GM12878 (cell line): ENCODE measurements at regions not wholly inside any gene's neighbourhood (a gene's known extent, or its start where the extent isn't known, plus 50 kb on each side); places are given as distances from the start of the nearest gene placed in this dataset.

ENCODE experiments used
- ATAC-seq: fragments of 200-7000 bp; cut with Tn5 transposase; 3 replicates; pipeline ENCODE4 v1.9.1; 2020; ENCODE audit warnings: mild to moderate bottlenecking, moderate library complexity
- BruUV-seq: library from RNA; stranded (reverse); fragments of 400-500 nt; replicated peaks from 2 replicates; lab custom pipeline; 2021; lab: Mats Ljungman, UMichigan
- CTCF ChIA-PET: fragments of 300-600 bp; sonication (Branson Sonifier 250); formaldehyde crosslinking; extraction: SDS; loops from one replicate; lab custom pipeline; 2021; ENCODE audit warnings: inconsistent platforms; lab: Yijun Ruan, JAX
- POLR2A ChIA-PET: fragments of 350-600 bp; formaldehyde crosslinking; extraction: SDS; loops from one replicate; lab custom pipeline; 2021; ENCODE audit warnings: inconsistent platforms; lab: Charles Lee
- RAD21 ChIA-PET: fragments of 300-600 bp; sonication (Branson Sonifier 250); formaldehyde crosslinking; loops from one replicate; lab custom pipeline; 2023; ENCODE audit warnings: antibody characterized with exemption; ENCODE audit not compliant: unreplicated experiment; lab: Charles Lee
- SMC1A ChIA-PET: fragments of 300-600 bp; sonication (Branson Sonifier 250); formaldehyde crosslinking; loops from one replicate; lab custom pipeline; 2023; ENCODE audit not compliant: unreplicated experiment, uncharacterized antibody; lab: Charles Lee
- DNase-seq: peaks from one replicate; pipeline ENCODE4 v3.0.0-alpha.2; 2011; ENCODE audit warnings: low read depth, low spot score
- FAIRE-seq: peaks from 3 replicates; lab custom pipeline; 2011; peaks lifted over from hg19 to GRCh38; lab: Jason Lieb, UNC
- H2AFZ ChIP-seq: 2 replicates; pipeline ENCODE4 v1.6.0; 2011; ENCODE audit warnings: low read depth, low read length, control low read depth; ENCODE audit not compliant: control insufficient read depth
- H3K27ac ChIP-seq: 2 replicates; pipeline ENCODE4 v1.5.1; 2011; ENCODE audit warnings: control low read depth; ENCODE audit not compliant: control insufficient read depth, insufficient read depth
- H3K27me3 ChIP-seq, 2 experiments: replicated peaks in 1 of 2; 2 replicates each; pipeline versions ENCODE4 v1.6.0 to v1.6.1; 2011; ENCODE audit warnings: low read length in 1 of 2; ENCODE audit not compliant: control insufficient read depth in 2 of 2, insufficient read depth in 2 of 2
- H3K36me3 ChIP-seq, 2 experiments: 2 replicates each; pipeline ENCODE4 v1.5.1; 2011; ENCODE audit warnings: low read length in 1 of 2; ENCODE audit not compliant: control insufficient read depth in 2 of 2, insufficient read depth in 2 of 2
- H3K4me1 ChIP-seq: 2 replicates; pipeline ENCODE4 v1.6.1; 2011; ENCODE audit warnings: mild to moderate bottlenecking, low read length, moderate library complexity, mixed read lengths; ENCODE audit not compliant: control insufficient read depth, insufficient read depth
- H3K4me2 ChIP-seq: 2 replicates; pipeline ENCODE4 v1.6.0; 2011; ENCODE audit warnings: control low read depth; ENCODE audit not compliant: control insufficient read depth, insufficient read depth
- H3K4me3 ChIP-seq: fragments of 200-600 bp; sonication (generic); 2 replicates; pipeline ENCODE4 v1.5.1; 2016
- H3K79me2 ChIP-seq: 2 replicates; pipeline ENCODE4 v1.6.0; 2011; ENCODE audit warnings: low read length; ENCODE audit not compliant: control insufficient read depth, insufficient read depth
- H3K9ac ChIP-seq: 2 replicates; pipeline ENCODE4 v1.8.0; 2011; ENCODE audit warnings: low read length, control low read depth, mixed read lengths; ENCODE audit not compliant: control insufficient read depth, insufficient read depth
- H3K9me3 ChIP-seq: replicated peaks from 3 replicates; pipeline ENCODE4 v1.5.1; 2011; ENCODE audit warnings: mild to moderate bottlenecking, low read length; ENCODE audit not compliant: control insufficient read depth, insufficient read depth
- H4K20me1 ChIP-seq: 2 replicates; pipeline ENCODE4 v1.6.0; 2011; ENCODE audit not compliant: control insufficient read depth, insufficient read depth
- ASH2L ChIP-seq: fragments of 300-600, 200-600 bp; sonication (generic); IDR thresholded peaks from 2 replicates; pipeline ENCODE4 v1.6.1; 2017; ENCODE audit warnings: low read depth, mild to moderate bottlenecking, borderline replicate concordance
- CBX5 ChIP-seq: sonication (generic); IDR thresholded peaks from 2 replicates; pipeline ENCODE4 v1.6.1; 2016; ENCODE audit warnings: low read depth, moderate library complexity, mild to moderate bottlenecking, inconsistent platforms
- JUNB ChIP-seq: IDR thresholded peaks from 2 replicates; pipeline ENCODE4 v1.6.1; 2016; ENCODE audit warnings: antibody characterized with exemption, mild to moderate bottlenecking
- NR2C2 ChIP-seq: IDR thresholded peaks from 2 replicates; pipeline ENCODE4 v1.6.1; 2011; ENCODE audit warnings: borderline replicate concordance, low read depth; ENCODE audit not compliant: control insufficient read depth, insufficient read length
- RB1 ChIP-seq: fragments of 450-650 bp; formaldehyde crosslinking; IDR thresholded peaks from 2 replicates; pipeline ENCODE4 v1.6.1; 2017; ENCODE audit warnings: mild to moderate bottlenecking, borderline replicate concordance
- SIN3A ChIP-seq: IDR thresholded peaks from 2 replicates; pipeline ENCODE4 v1.6.1; 2012; ENCODE audit warnings: low read depth, low read length, improper control_type of control experiment
- SP1 ChIP-seq: IDR thresholded peaks from one replicate; pipeline ENCODE4 v1.6.1; 2011; ENCODE audit warnings: low read depth, low read length
- YBX1 ChIP-seq: fragments of 450-650 bp; IDR thresholded peaks from 2 replicates; pipeline ENCODE4 v1.6.1; 2016; ENCODE audit warnings: antibody characterized with exemption
- WGBS: methylation state at CpG from one replicate; pipeline ENCODE4 v1.1.6; 2016; ENCODE audit warnings: low lambda C conversion rate; ENCODE audit not compliant: insufficient replicate concordance, insufficient coverage; ENCODE audit errors: missing lambda C conversion rate; 5-methylcytosine and 5-hydroxymethylcytosine counted together
- in situ Hi-C: fragments of 300-500 bp; cut with MboI; formaldehyde crosslinking; loops from 9 replicates; pipeline ENCODE4 v1.14.3; 2018; ENCODE audit warnings: mixed read lengths
- intact Hi-C: fragments of 100-400 bp; cut with micrococcal nuclease; formaldehyde crosslinking; loops from one replicate; pipeline ENCODE4 v1.14.2; 2022; ENCODE audit not compliant: unreplicated experiment
- TF ChIP-seq, protein P1 (sequence below): fragments of 450-650 bp; formaldehyde crosslinking; IDR thresholded peaks from 2 replicates; pipeline ENCODE4 v1.4.0; 2020; ENCODE audit warnings: mild to moderate bottlenecking, moderate library complexity
- TF ChIP-seq, protein P2 (sequence below): fragments of 450-650 bp; IDR thresholded peaks from 2 replicates; pipeline ENCODE4 v1.6.1; 2017; ENCODE audit warnings: antibody characterized with exemption, mild to moderate bottlenecking, moderate library complexity
- TF ChIP-seq, protein P3 (sequence below): fragments of 450-650 bp; IDR thresholded peaks from 2 replicates; pipeline ENCODE4 v1.6.1; 2016; ENCODE audit warnings: mild to moderate bottlenecking, moderate library complexity, borderline replicate concordance

DNA sequence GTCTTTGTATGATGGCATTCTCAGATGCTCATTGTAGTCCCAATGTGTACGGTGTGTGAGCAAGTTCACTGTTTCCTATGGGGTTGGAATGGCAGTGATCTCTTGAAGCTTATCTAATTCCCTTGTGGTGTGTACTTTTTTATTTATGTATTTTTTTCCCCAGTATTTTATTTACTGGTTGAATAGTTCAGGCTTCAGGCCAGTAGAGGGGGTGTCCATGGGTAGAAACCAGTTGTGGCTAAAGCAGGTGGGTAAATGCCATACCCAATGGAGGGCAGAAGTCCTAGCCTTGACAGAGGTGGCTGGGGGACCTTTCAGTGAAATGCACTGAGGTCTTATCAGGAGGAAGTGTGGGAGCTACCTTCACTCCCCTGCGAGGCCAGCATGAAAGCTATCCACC is 351.4 kb upstream of the CWC22 start:
- H3K79me2 ChIP-seq, result no peaks in the 10 kb centered on the region
- no peaks in the 10 kb centered on the region for H4K20me1 ChIP-seq
- no peak overlapping the region for H3K4me3 ChIP-seq
- no TSS peak for BruUV-seq
- no peaks in the 10 kb centered on the region for H3K9me3 ChIP-seq
- CTCF ChIA-PET, result interaction anchor here (1.4 to 1.8 kb wide), 2 partner anchors 58 to 235 kb away, joined by 4 read pairs; no protein-coding TSS in a partner anchor
- no peak for FAIRE-seq
- no peak for TF ChIP-seq ASH2L
- TF ChIP-seq, protein P1, sequence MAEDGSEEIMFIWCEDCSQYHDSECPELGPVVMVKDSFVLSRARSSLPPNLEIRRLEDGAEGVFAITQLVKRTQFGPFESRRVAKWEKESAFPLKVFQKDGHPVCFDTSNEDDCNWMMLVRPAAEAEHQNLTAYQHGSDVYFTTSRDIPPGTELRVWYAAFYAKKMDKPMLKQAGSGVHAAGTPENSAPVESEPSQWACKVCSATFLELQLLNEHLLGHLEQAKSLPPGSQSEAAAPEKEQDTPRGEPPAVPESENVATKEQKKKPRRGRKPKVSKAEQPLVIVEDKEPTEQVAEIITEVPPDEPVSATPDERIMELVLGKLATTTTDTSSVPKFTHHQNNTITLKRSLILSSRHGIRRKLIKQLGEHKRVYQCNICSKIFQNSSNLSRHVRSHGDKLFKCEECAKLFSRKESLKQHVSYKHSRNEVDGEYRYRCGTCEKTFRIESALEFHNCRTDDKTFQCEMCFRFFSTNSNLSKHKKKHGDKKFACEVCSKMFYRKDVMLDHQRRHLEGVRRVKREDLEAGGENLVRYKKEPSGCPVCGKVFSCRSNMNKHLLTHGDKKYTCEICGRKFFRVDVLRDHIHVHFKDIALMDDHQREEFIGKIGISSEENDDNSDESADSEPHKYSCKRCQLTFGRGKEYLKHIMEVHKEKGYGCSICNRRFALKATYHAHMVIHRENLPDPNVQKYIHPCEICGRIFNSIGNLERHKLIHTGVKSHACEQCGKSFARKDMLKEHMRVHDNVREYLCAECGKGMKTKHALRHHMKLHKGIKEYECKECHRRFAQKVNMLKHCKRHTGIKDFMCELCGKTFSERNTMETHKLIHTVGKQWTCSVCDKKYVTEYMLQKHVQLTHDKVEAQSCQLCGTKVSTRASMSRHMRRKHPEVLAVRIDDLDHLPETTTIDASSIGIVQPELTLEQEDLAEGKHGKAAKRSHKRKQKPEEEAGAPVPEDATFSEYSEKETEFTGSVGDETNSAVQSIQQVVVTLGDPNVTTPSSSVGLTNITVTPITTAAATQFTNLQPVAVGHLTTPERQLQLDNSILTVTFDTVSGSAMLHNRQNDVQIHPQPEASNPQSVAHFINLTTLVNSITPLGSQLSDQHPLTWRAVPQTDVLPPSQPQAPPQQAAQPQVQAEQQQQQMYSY (CRISPR knock-in tag), result no peak
- no peak for TF ChIP-seq JUNB
- no peak for TF ChIP-seq SP1
- TF ChIP-seq, protein P2, sequence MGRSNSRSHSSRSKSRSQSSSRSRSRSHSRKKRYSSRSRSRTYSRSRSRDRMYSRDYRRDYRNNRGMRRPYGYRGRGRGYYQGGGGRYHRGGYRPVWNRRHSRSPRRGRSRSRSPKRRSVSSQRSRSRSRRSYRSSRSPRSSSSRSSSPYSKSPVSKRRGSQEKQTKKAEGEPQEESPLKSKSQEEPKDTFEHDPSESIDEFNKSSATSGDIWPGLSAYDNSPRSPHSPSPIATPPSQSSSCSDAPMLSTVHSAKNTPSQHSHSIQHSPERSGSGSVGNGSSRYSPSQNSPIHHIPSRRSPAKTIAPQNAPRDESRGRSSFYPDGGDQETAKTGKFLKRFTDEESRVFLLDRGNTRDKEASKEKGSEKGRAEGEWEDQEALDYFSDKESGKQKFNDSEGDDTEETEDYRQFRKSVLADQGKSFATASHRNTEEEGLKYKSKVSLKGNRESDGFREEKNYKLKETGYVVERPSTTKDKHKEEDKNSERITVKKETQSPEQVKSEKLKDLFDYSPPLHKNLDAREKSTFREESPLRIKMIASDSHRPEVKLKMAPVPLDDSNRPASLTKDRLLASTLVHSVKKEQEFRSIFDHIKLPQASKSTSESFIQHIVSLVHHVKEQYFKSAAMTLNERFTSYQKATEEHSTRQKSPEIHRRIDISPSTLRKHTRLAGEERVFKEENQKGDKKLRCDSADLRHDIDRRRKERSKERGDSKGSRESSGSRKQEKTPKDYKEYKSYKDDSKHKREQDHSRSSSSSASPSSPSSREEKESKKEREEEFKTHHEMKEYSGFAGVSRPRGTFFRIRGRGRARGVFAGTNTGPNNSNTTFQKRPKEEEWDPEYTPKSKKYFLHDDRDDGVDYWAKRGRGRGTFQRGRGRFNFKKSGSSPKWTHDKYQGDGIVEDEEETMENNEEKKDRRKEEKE, result no peak
- no peak for TF ChIP-seq CBX5
- TF ChIP-seq RB1, result no peak
- TF ChIP-seq YBX1, result no peak
- no peak for TF ChIP-seq NR2C2
- TF ChIP-seq, protein P3, sequence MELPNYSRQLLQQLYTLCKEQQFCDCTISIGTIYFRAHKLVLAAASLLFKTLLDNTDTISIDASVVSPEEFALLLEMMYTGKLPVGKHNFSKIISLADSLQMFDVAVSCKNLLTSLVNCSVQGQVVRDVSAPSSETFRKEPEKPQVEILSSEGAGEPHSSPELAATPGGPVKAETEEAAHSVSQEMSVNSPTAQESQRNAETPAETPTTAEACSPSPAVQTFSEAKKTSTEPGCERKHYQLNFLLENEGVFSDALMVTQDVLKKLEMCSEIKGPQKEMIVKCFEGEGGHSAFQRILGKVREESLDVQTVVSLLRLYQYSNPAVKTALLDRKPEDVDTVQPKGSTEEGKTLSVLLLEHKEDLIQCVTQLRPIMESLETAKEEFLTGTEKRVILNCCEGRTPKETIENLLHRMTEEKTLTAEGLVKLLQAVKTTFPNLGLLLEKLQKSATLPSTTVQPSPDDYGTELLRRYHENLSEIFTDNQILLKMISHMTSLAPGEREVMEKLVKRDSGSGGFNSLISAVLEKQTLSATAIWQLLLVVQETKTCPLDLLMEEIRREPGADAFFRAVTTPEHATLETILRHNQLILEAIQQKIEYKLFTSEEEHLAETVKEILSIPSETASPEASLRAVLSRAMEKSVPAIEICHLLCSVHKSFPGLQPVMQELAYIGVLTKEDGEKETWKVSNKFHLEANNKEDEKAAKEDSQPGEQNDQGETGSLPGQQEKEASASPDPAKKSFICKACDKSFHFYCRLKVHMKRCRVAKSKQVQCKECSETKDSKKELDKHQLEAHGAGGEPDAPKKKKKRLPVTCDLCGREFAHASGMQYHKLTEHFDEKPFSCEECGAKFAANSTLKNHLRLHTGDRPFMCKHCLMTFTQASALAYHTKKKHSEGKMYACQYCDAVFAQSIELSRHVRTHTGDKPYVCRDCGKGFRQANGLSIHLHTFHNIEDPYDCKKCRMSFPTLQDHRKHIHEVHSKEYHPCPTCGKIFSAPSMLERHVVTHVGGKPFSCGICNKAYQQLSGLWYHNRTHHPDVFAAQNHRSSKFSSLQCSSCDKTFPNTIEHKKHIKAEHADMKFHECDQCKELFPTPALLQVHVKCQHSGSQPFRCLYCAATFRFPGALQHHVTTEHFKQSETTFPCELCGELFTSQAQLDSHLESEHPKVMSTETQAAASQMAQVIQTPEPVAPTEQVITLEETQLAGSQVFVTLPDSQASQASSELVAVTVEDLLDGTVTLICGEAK, result no peak
- TF ChIP-seq SIN3A, result no peak
- no peak for DNase-seq
- RAD21 ChIA-PET, result no interaction called here
- POLR2A ChIA-PET, result no interaction called here
- H3K36me3 ChIP-seq, result no peaks in the 10 kb centered on the region
- SMC1A ChIA-PET, result interaction anchor here (1.2 kb wide), 1 partner anchor 22 kb away, joined by 3 read pairs; no protein-coding TSS in a partner anchor
- peaks cover 8% of the 10 kb centered on the region for H3K4me1 ChIP-seq
- H3K9ac ChIP-seq, result no peak overlapping the region
- in situ Hi-C loops (no loop called here), intact Hi-C loops (no loop called here)
- H3K27ac ChIP-seq, result no peak overlapping the region
- ATAC-seq, result no peak
- no peak overlapping the region for H2AFZ ChIP-seq
- no peaks in the 10 kb centered on the region for H3K27me3 ChIP-seq
- no peak overlapping the region for H3K4me2 ChIP-seq
- 62% methylated on average over 2 of the region's 2 CpGs for WGBS
